HepG2 (cell line): ENCODE measurements at regions not wholly inside any gene's neighbourhood (a gene's known extent, or its start where the extent isn't known, plus 50 kb on each side); places are given as distances from the start of the nearest gene placed in this dataset.
A peak's percentile ranks its signal among the peaks of the same experiment; 100 is the strongest.

Experiments
- ATAC-seq: fragments of 200-7000 bp; cut with Tn5 transposase; 3 replicates; pipeline ENCODE4 v1.9.1; 2020; ENCODE audit warnings: mild to moderate bottlenecking, moderate library complexity
- BruUV-seq: library from RNA; stranded (reverse); fragments of 400-500 nt; replicated peaks from 2 replicates; lab custom pipeline; 2021; lab: Mats Ljungman, UMichigan
- CTCF ChIA-PET: fragments of 300-600 bp; formaldehyde crosslinking; extraction: SDS; loops from one replicate; lab custom pipeline; 2021; ENCODE audit warnings: low total read pairs, inconsistent platforms, low intra/inter-chr PET ratio; lab: Yijun Ruan, JAX
- POLR2A ChIA-PET: fragments of 350-600 bp; sonication (Branson Sonifier 250); formaldehyde crosslinking; loops from one replicate; lab custom pipeline; 2020; ENCODE audit warnings: antibody characterized with exemption, inconsistent platforms; lab: Yijun Ruan, JAX
- DNase-seq: peaks from one replicate; pipeline ENCODE4 v3.0.0-alpha.2; 2015; ENCODE audit warnings: low spot score
- FAIRE-seq: peaks from 3 replicates; lab custom pipeline; 2011; peaks lifted over from hg19 to GRCh38; lab: Jason Lieb, UNC
- H2AFZ ChIP-seq: one replicate; pipeline ENCODE4 v1.6.1; 2011; ENCODE audit warnings: low read length, inconsistent platforms
- H3K27ac ChIP-seq: fragments of 300-600 bp; 3 replicates; pipeline ENCODE4 v1.8.0; 2011; ENCODE audit warnings: mixed run types, mild to moderate bottlenecking, mixed read lengths, low read length, inconsistent platforms; ENCODE audit not compliant: insufficient read depth; ENCODE audit errors: extremely low read length
- H3K27me3 ChIP-seq, 2 experiments: fragments of 200-600 bp in 1 of 2; 2 replicates in 1 of 2; 3 replicates in 1 of 2; pipeline versions ENCODE4 v1.6.0 to v1.8.0; 2011; ENCODE audit warnings: low read length in 2 of 2, mild to moderate bottlenecking in 2 of 2, moderate library complexity in 2 of 2, inconsistent platforms in 1 of 2; ENCODE audit not compliant: insufficient read depth in 2 of 2, control insufficient read depth in 1 of 2
- H3K36me3 ChIP-seq, 2 experiments: fragments of 200-600 bp in 1 of 2; replicated peaks in 1 of 2; 2 replicates in 1 of 2; 3 replicates in 1 of 2; pipeline versions ENCODE4 v1.5.1 to v1.8.0; 2011; ENCODE audit warnings: low read length in 2 of 2, inconsistent platforms in 1 of 2; ENCODE audit not compliant: insufficient read depth in 2 of 2, control insufficient read depth in 1 of 2
- H3K4me1 ChIP-seq: 2 replicates; pipeline ENCODE4 v1.5.1; 2012; ENCODE audit warnings: low read length, inconsistent platforms; ENCODE audit not compliant: insufficient read depth
- H3K4me2 ChIP-seq: 2 replicates; pipeline ENCODE4 v1.6.0; 2011; ENCODE audit warnings: low read depth, low read length, inconsistent platforms
- H3K4me3 ChIP-seq, 3 experiments: fragments of 200-600 bp in 1 of 3; sonication (generic), shearing (Covaris generic) in 1 of 3; replicated peaks in 1 of 3; 2 replicates each; pipeline ENCODE4 v1.5.1; 2011 to 2016; ENCODE audit warnings: low read length in 3 of 3, inconsistent platforms in 2 of 3, low read depth in 2 of 3, mild to moderate bottlenecking in 2 of 3, control low read depth in 1 of 3, mixed read lengths in 1 of 3; ENCODE audit not compliant: insufficient read depth in 1 of 3
- H3K79me2 ChIP-seq: one replicate; pipeline ENCODE4 v1.6.1; 2011; ENCODE audit warnings: low read length, inconsistent platforms; ENCODE audit not compliant: insufficient read depth
- H3K9ac ChIP-seq: 2 replicates; pipeline ENCODE4 v1.6.0; 2011; ENCODE audit warnings: mild to moderate bottlenecking, low read depth, low read length, inconsistent platforms; ENCODE audit not compliant: insufficient read depth
- H3K9me3 ChIP-seq: 2 replicates; pipeline ENCODE4 v1.5.1; 2012; ENCODE audit warnings: mild to moderate bottlenecking, low read length
- H4K20me1 ChIP-seq: 2 replicates; pipeline ENCODE4 v1.6.0; 2011; ENCODE audit warnings: inconsistent platforms, mild to moderate bottlenecking, low read length, moderate library complexity; ENCODE audit not compliant: insufficient read depth
- CSRNP2 ChIP-seq: sonication (generic); formaldehyde crosslinking; conservative IDR thresholded peaks from 2 replicates; pipeline ENCODE4 v1.8.0; 2022; ENCODE audit warnings: low read depth, missing genetic modification reagents
- ELF4 ChIP-seq: sonication (generic); formaldehyde crosslinking; IDR thresholded peaks from 2 replicates; pipeline ENCODE4 v1.5.0; 2020; ENCODE audit warnings: missing genetic modification reagents, mild to moderate bottlenecking, moderate library complexity, borderline replicate concordance
- FOSL2 ChIP-seq: sonication (generic); formaldehyde crosslinking; IDR thresholded peaks from 2 replicates; pipeline ENCODE4 v1.4.0; 2020; ENCODE audit warnings: missing genetic modification reagents
- GTF3A ChIP-seq: sonication (generic); formaldehyde crosslinking; conservative IDR thresholded peaks from 2 replicates; pipeline ENCODE4 v1.4.0; 2020; ENCODE audit warnings: mild to moderate bottlenecking, missing genetic modification reagents
- HINFP ChIP-seq: sonication (generic); formaldehyde crosslinking; IDR thresholded peaks from 2 replicates; pipeline ENCODE4 v1.4.0; 2020; ENCODE audit warnings: low read depth, mild to moderate bottlenecking, missing genetic modification reagents
- NKX3-1 ChIP-seq: sonication (generic); formaldehyde crosslinking; IDR thresholded peaks from 2 replicates; pipeline ENCODE4 v1.5.0; 2020; ENCODE audit warnings: missing genetic modification reagents
- TOPORS ChIP-seq: sonication (generic); formaldehyde crosslinking; IDR thresholded peaks from 2 replicates; pipeline ENCODE4 v1.8.0; 2023; ENCODE audit warnings: mild to moderate bottlenecking, missing genetic modification reagents
- WGBS: methylation state at CpG from one replicate; pipeline ENCODE4 v1.1.6; 2017; ENCODE audit warnings: low lambda C conversion rate; 5-methylcytosine and 5-hydroxymethylcytosine counted together
- in situ Hi-C: cut with HindIII; loops from 2 replicates; pipeline ENCODE4 v1.10.0; 2017; ENCODE audit warnings: low pct_unique_long_range_greater_than_20kb; ENCODE audit not compliant: extremely low pct_ligation_motif_present
- intact Hi-C: fragments of 100-400 bp; cut with micrococcal nuclease; formaldehyde crosslinking; loops from one replicate; pipeline ENCODE4 v1.10.0; 2022; ENCODE audit not compliant: unreplicated experiment

- TF ChIP-seq FOSL2 (CRISPR knock-in tag) (0 out of 2 replicates have a peak, but pooled peaks have one; percentile 12), GTF3A (CRISPR knock-in tag) (no peak)
- ChIA-PET CTCF (no interaction called here), POLR2A (no interaction called here)
- H3K27me3 ChIP-seq, result no peaks in the 10 kb centered on the region
- no peak overlapping the region for H3K9ac ChIP-seq
- in situ Hi-C loops (no loop called here), intact Hi-C loops (no loop called here)
- no peaks in the 10 kb centered on the region for H3K36me3 ChIP-seq
- H3K4me3 ChIP-seq, result no peak overlapping the region
- no peak overlapping the region for H3K27ac ChIP-seq
- H3K4me1 ChIP-seq, result no peaks in the 10 kb centered on the region
- FAIRE-seq, result no peak
- H4K20me1 ChIP-seq, result no peaks in the 10 kb centered on the region
- BruUV-seq, result no TSS peak
- no peak overlapping the region for H2AFZ ChIP-seq
- ATAC-seq, result no peak
- H3K4me2 ChIP-seq, result no peak overlapping the region
- DNase-seq, result no peak
- no peaks in the 10 kb centered on the region for H3K79me2 ChIP-seq
- 25% methylated on average over 9 of the region's 9 CpGs for WGBS
- H3K9me3 ChIP-seq, result peaks cover 62% of the 10 kb centered on the region
Measured at GRCh38 chr21:28207436-28208173, 785.1 kb downstream of the LTN1 start.

GRCh38 chr21:28200726-28201125 lies 792.0 kb downstream of the LTN1 start:
- CTCF ChIA-PET, result no interaction called here
- no peak for ATAC-seq
- no TSS peak for BruUV-seq
- Histone ChIP-seq H3K27me3 (no peaks in the 10 kb centered on the region), H3K27ac (no peak overlapping the region), H3K9me3 (peaks cover 75% of the 10 kb centered on the region), H3K4me1 (no peaks in the 10 kb centered on the region), H3K9ac (no peak overlapping the region), H3K4me2 (no peak overlapping the region), H3K4me3 (no peak overlapping the region), H4K20me1 (no peaks in the 10 kb centered on the region), H3K36me3 (no peaks in the 10 kb centered on the region), H3K79me2 (no peaks in the 10 kb centered on the region), H2AFZ (no peak overlapping the region)
- TF ChIP-seq TOPORS, result no peak
- no peak for TF ChIP-seq HINFP (CRISPR knock-in tag)
- no peak for TF ChIP-seq NKX3-1 (CRISPR knock-in tag)
- no peak for TF ChIP-seq CSRNP2
- no peak for TF ChIP-seq ELF4 (CRISPR knock-in tag)
- FAIRE-seq, result no peak
- no peak for DNase-seq
- in situ Hi-C loops, result no loop called here
- POLR2A ChIA-PET, result no interaction called here
- WGBS, result 30% methylated on average over 2 of the region's 2 CpGs
- intact Hi-C loops, result no loop called here
